ENCODE measurements at regions not wholly inside any gene's neighbourhood (a gene's known extent, or its start where the extent isn't known, plus 50 kb on each side); places are given as distances from the start of the nearest gene placed in this dataset.

GRCh38 chr6:12609751-12610150 is 106.8 kb upstream of the PHACTR1 start:
- H3K4me1 ChIP-seq (ENCODE audit: control insufficient read depth, extremely low read depth, insufficient read depth, low read length), result no peaks in the 10 kb centered on the region
- no peaks in the 10 kb centered on the region for H4K20me1 ChIP-seq (ENCODE audit: control insufficient read depth, extremely low read depth, insufficient read depth, low read length)
- H3K4me3 ChIP-seq (replicated peaks in 1 of 4; ENCODE audit: control extremely low read depth in 1 of 4, insufficient read depth in 1 of 4, low read depth in 3 of 4, low read length in 4 of 4), result no peak overlapping the region
- H3K27ac ChIP-seq (ENCODE audit: insufficient read depth, low read length), result no peak overlapping the region
- DNase-seq (ENCODE audit: low read depth in 2 of 2), result no peak
- no peaks in the 10 kb centered on the region for H3K36me3 ChIP-seq (ENCODE audit: control insufficient read depth, insufficient read depth, low read length)
- H2AFZ ChIP-seq (ENCODE audit: low read length), result no peak overlapping the region
- no peak overlapping the region for H3K4me2 ChIP-seq (ENCODE audit: extremely low read depth, insufficient read depth, low read length)
- H3K27me3 ChIP-seq (ENCODE audit: control insufficient read depth, insufficient read depth, low read length), result no peaks in the 10 kb centered on the region
- H3K79me2 ChIP-seq (ENCODE audit: control insufficient read depth, insufficient read depth, low read length), result no peaks in the 10 kb centered on the region
- H3K9ac ChIP-seq (ENCODE audit: insufficient read depth, low read length), result no peak overlapping the region
- no peaks in the 10 kb centered on the region for H3K9me3 ChIP-seq (ENCODE audit: control insufficient read depth, insufficient read depth, low read depth, low read length)
- no peak for TF ChIP-seq EZH2 (IDR thresholded peaks at IDR 0.05; ENCODE audit: low read length, missing control alignments)
- no peak for TF ChIP-seq CTCF (conservative IDR thresholded peaks at IDR 0.05 in 1 of 2, IDR thresholded peaks at IDR 0.05 in 1 of 2; ENCODE audit: low read depth in 1 of 2, low read length in 2 of 2)

GRCh38 chr6:12610862-12611261 is 105.7 kb upstream of the PHACTR1 start:
- H2AFZ ChIP-seq (ENCODE audit: low read length), result no peak overlapping the region
- H3K27me3 ChIP-seq (ENCODE audit: control insufficient read depth, insufficient read depth, low read length), result no peaks in the 10 kb centered on the region
- H3K4me1 ChIP-seq (ENCODE audit: control insufficient read depth, extremely low read depth, insufficient read depth, low read length), result no peaks in the 10 kb centered on the region
- no peak for TF ChIP-seq EZH2 (IDR thresholded peaks at IDR 0.05; ENCODE audit: low read length, missing control alignments)
- TF ChIP-seq CTCF (conservative IDR thresholded peaks at IDR 0.05 in 1 of 2, IDR thresholded peaks at IDR 0.05 in 1 of 2; ENCODE audit: low read depth in 1 of 2, low read length in 2 of 2), result no peak
- H3K4me2 ChIP-seq (ENCODE audit: extremely low read depth, insufficient read depth, low read length), result no peak overlapping the region
- no peaks in the 10 kb centered on the region for H4K20me1 ChIP-seq (ENCODE audit: control insufficient read depth, extremely low read depth, insufficient read depth, low read length)
- no peaks in the 10 kb centered on the region for H3K9me3 ChIP-seq (ENCODE audit: control insufficient read depth, insufficient read depth, low read depth, low read length)
- DNase-seq (ENCODE audit: low read depth in 2 of 2), result no peak
- H3K36me3 ChIP-seq (ENCODE audit: control insufficient read depth, insufficient read depth, low read length), result no peaks in the 10 kb centered on the region
- no peaks in the 10 kb centered on the region for H3K79me2 ChIP-seq (ENCODE audit: control insufficient read depth, insufficient read depth, low read length)
- no peak overlapping the region for H3K27ac ChIP-seq (ENCODE audit: insufficient read depth, low read length)
- no peak overlapping the region for H3K9ac ChIP-seq (ENCODE audit: insufficient read depth, low read length)
- H3K4me3 ChIP-seq (replicated peaks in 1 of 4; ENCODE audit: control extremely low read depth in 1 of 4, insufficient read depth in 1 of 4, low read depth in 3 of 4, low read length in 4 of 4), result no peak overlapping the region

GRCh38 chr6:12613811-12614210 is 102.8 kb upstream of the PHACTR1 start:
- no peak for DNase-seq (ENCODE audit: low read depth in 2 of 2)
- Histone ChIP-seq H3K36me3 (ENCODE audit: control insufficient read depth, insufficient read depth, low read length) (no peaks in the 10 kb centered on the region), H3K4me3 (replicated peaks in 1 of 4; ENCODE audit: control extremely low read depth in 1 of 4, insufficient read depth in 1 of 4, low read depth in 3 of 4, low read length in 4 of 4) (no peak overlapping the region), H3K9ac (ENCODE audit: insufficient read depth, low read length) (no peak overlapping the region), H3K9me3 (ENCODE audit: control insufficient read depth, insufficient read depth, low read depth, low read length) (no peaks in the 10 kb centered on the region), H3K79me2 (ENCODE audit: control insufficient read depth, insufficient read depth, low read length) (no peaks in the 10 kb centered on the region), H3K4me1 (ENCODE audit: control insufficient read depth, extremely low read depth, insufficient read depth, low read length) (no peaks in the 10 kb centered on the region), H3K4me2 (ENCODE audit: extremely low read depth, insufficient read depth, low read length) (no peak overlapping the region), H3K27ac (ENCODE audit: insufficient read depth, low read length) (no peak overlapping the region), H3K27me3 (ENCODE audit: control insufficient read depth, insufficient read depth, low read length) (no peaks in the 10 kb centered on the region), H2AFZ (ENCODE audit: low read length) (no peak overlapping the region), H4K20me1 (ENCODE audit: control insufficient read depth, extremely low read depth, insufficient read depth, low read length) (no peaks in the 10 kb centered on the region)
- no peak for TF ChIP-seq EZH2 (IDR thresholded peaks at IDR 0.05; ENCODE audit: low read length, missing control alignments)
- no peak for TF ChIP-seq CTCF (conservative IDR thresholded peaks at IDR 0.05 in 1 of 2, IDR thresholded peaks at IDR 0.05 in 1 of 2; ENCODE audit: low read depth in 1 of 2, low read length in 2 of 2)

Measured in fibroblast of lung (primary cell).